ENCODE measurements at regions not wholly inside any gene's neighbourhood (a gene's known extent, or its start where the extent isn't known, plus 50 kb on each side); places are given as distances from the start of the nearest gene placed in this dataset.

GRCh38 chr11:116529271-116529670 is 243.5 kb downstream of the BUD13 start:
- in situ Hi-C loops (cut with HindIII; ENCODE audit: low sequenced_read_pairs), result no loop called here

GRCh38 chr11:116527180-116527991 is 245.4 kb downstream of the BUD13 start:
- H3K4me3 ChIP-seq (ENCODE audit: low read depth, low read length), result no peak overlapping the region
- no peak for TF ChIP-seq CTCF (IDR thresholded peaks at IDR 0.05; ENCODE audit: low read depth, low read length, missing control alignments)
- no peak for DNase-seq (ENCODE audit: low read depth)
- in situ Hi-C loops (cut with HindIII; ENCODE audit: low sequenced_read_pairs), result no loop called here

More at GRCh38 chr11:116529271-116529670, 243.5 kb downstream of the BUD13 start:
- no peak overlapping the region for H3K4me3 ChIP-seq (ENCODE audit: low read depth, low read length)
- DNase-seq (ENCODE audit: low read depth), result no peak
- TF ChIP-seq CTCF (IDR thresholded peaks at IDR 0.05; ENCODE audit: low read depth, low read length, missing control alignments), result no peak

GRCh38 chr11:116525961-116526495 is 246.8 kb downstream of the BUD13 start:
- H3K4me3 ChIP-seq (ENCODE audit: low read depth, low read length), result no peak overlapping the region
- no peak for TF ChIP-seq CTCF (IDR thresholded peaks at IDR 0.05; ENCODE audit: low read depth, low read length, missing control alignments)
- no peak for DNase-seq (ENCODE audit: low read depth)
- in situ Hi-C loops (cut with HindIII; ENCODE audit: low sequenced_read_pairs), result no loop called here

- in situ Hi-C loops (cut with HindIII; ENCODE audit: low sequenced_read_pairs), result no loop called here
Measured at GRCh38 chr11:116519499-116519898, 253.3 kb downstream of the BUD13 start.

GRCh38 chr11:116518141-116518540 is 254.6 kb downstream of the BUD13 start:
- no peak overlapping the region for H3K4me3 ChIP-seq (ENCODE audit: low read depth, low read length)
- TF ChIP-seq CTCF (IDR thresholded peaks at IDR 0.05; ENCODE audit: low read depth, low read length, missing control alignments), result no peak
- in situ Hi-C loops (cut with HindIII; ENCODE audit: low sequenced_read_pairs), result no loop called here
- DNase-seq (ENCODE audit: low read depth), result no peak

More at GRCh38 chr11:116519499-116519898, 253.3 kb downstream of the BUD13 start:
- no peak overlapping the region for H3K4me3 ChIP-seq (ENCODE audit: low read depth, low read length)
- no peak for TF ChIP-seq CTCF (IDR thresholded peaks at IDR 0.05; ENCODE audit: low read depth, low read length, missing control alignments)
- no peak for DNase-seq (ENCODE audit: low read depth)

GRCh38 chr11:116517584-116517983 is 255.2 kb downstream of the BUD13 start:
- TF ChIP-seq CTCF (IDR thresholded peaks at IDR 0.05; ENCODE audit: low read depth, low read length, missing control alignments), result no peak
- DNase-seq (ENCODE audit: low read depth), result no peak
- in situ Hi-C loops (cut with HindIII; ENCODE audit: low sequenced_read_pairs), result no loop called here
- no peak overlapping the region for H3K4me3 ChIP-seq (ENCODE audit: low read depth, low read length)
